ENCODE measurements at regions not wholly inside any gene's neighbourhood (a gene's known extent, or its start where the extent isn't known, plus 50 kb on each side); places are given as distances from the start of the nearest gene placed in this dataset.

GRCh38 chr11:11757909-11758308, 83.9 kb upstream of the USP47 start:
- Histone ChIP-seq H3K9me3 (ENCODE audit: control insufficient read depth, low read length) (no peaks in the 10 kb centered on the region), H3K4me3 (ENCODE audit: insufficient read depth, low read depth, low read length, poor library complexity, severe bottlenecking) (no peak overlapping the region), H3K27me3 (replicated peaks; ENCODE audit: control insufficient read depth, insufficient read depth, low read length, poor library complexity, severe bottlenecking) (no peaks in the 10 kb centered on the region), H3K4me1 (ENCODE audit: control insufficient read depth, insufficient read depth, low read length, poor library complexity, severe bottlenecking) (no peaks in the 10 kb centered on the region), H3K36me3 (ENCODE audit: control insufficient read depth, insufficient read depth, low read length) (no peaks in the 10 kb centered on the region), H3K27ac (ENCODE audit: insufficient read depth, low read length, poor library complexity, severe bottlenecking) (no peak overlapping the region)
- no peak for DNase-seq

DNA sequence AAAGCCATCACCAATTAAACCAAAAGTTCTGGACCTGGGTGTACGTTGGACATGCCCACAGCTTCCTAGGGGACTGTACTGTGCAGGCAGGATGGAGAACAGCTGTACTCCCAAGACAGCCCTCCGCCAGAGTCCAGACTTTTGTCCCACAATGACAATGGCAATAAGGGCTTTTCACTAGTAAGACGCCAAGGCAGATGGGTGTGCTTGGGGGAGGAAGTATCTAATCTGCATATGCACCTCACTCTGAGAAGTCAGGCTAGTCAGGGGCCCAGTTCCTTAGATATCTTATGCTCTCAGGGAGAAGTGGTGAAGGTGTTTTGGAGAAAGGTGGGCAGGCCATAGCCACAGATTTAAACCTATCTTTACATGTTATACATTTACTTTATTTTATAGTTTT, 85.1 kb upstream of the USP47 start:
- Histone ChIP-seq H3K27me3 (replicated peaks; ENCODE audit: control insufficient read depth, insufficient read depth, low read length, poor library complexity, severe bottlenecking) (no peaks in the 10 kb centered on the region), H3K27ac (ENCODE audit: insufficient read depth, low read length, poor library complexity, severe bottlenecking) (no peak overlapping the region), H3K4me3 (ENCODE audit: insufficient read depth, low read depth, low read length, poor library complexity, severe bottlenecking) (no peak overlapping the region), H3K4me1 (ENCODE audit: control insufficient read depth, insufficient read depth, low read length, poor library complexity, severe bottlenecking) (no peaks in the 10 kb centered on the region), H3K36me3 (ENCODE audit: control insufficient read depth, insufficient read depth, low read length) (no peaks in the 10 kb centered on the region), H3K9me3 (ENCODE audit: control insufficient read depth, low read length) (no peaks in the 10 kb centered on the region)
- DNase-seq = no peak

GRCh38 chr11:11755871-11756270, 85.9 kb upstream of the USP47 start:
- H3K9me3 ChIP-seq (ENCODE audit: control insufficient read depth, low read length) = no peaks in the 10 kb centered on the region
- H3K27me3 ChIP-seq (replicated peaks; ENCODE audit: control insufficient read depth, insufficient read depth, low read length, poor library complexity, severe bottlenecking) = no peaks in the 10 kb centered on the region
- H3K36me3 ChIP-seq (ENCODE audit: control insufficient read depth, insufficient read depth, low read length) = no peaks in the 10 kb centered on the region
- no peak overlapping the region for H3K4me3 ChIP-seq (ENCODE audit: insufficient read depth, low read depth, low read length, poor library complexity, severe bottlenecking)
- no peak for DNase-seq
- H3K4me1 ChIP-seq (ENCODE audit: control insufficient read depth, insufficient read depth, low read length, poor library complexity, severe bottlenecking) = no peaks in the 10 kb centered on the region
- H3K27ac ChIP-seq (ENCODE audit: insufficient read depth, low read length, poor library complexity, severe bottlenecking) = no peak overlapping the region

DNA sequence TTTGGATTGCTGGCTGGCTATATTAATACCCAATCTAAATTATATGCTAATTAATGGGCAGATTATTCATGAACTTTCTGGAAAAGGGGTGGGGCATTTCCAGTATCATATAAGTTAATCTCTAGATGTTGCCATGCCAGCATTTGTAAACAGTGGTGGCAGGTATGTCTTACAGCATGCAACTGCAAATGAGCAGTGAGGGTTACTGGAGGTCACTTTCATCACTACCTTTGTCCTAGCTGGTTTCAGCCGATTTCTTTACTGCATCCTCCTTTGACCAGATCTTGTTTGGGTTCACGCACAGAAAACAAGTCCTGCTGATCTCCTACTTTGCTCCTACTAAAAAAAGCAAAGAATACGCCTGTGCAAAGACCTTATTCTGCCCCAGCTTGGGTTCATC, 89.1 kb upstream of the USP47 start:
- Histone ChIP-seq H3K4me1 (ENCODE audit: control insufficient read depth, insufficient read depth, low read length, poor library complexity, severe bottlenecking) (no peaks in the 10 kb centered on the region), H3K36me3 (ENCODE audit: control insufficient read depth, insufficient read depth, low read length) (no peaks in the 10 kb centered on the region), H3K4me3 (ENCODE audit: insufficient read depth, low read depth, low read length, poor library complexity, severe bottlenecking) (no peak overlapping the region), H3K27me3 (replicated peaks; ENCODE audit: control insufficient read depth, insufficient read depth, low read length, poor library complexity, severe bottlenecking) (no peaks in the 10 kb centered on the region), H3K9me3 (ENCODE audit: control insufficient read depth, low read length) (no peaks in the 10 kb centered on the region), H3K27ac (ENCODE audit: insufficient read depth, low read length, poor library complexity, severe bottlenecking) (no peak overlapping the region)
- DNase-seq = no peak

DNA sequence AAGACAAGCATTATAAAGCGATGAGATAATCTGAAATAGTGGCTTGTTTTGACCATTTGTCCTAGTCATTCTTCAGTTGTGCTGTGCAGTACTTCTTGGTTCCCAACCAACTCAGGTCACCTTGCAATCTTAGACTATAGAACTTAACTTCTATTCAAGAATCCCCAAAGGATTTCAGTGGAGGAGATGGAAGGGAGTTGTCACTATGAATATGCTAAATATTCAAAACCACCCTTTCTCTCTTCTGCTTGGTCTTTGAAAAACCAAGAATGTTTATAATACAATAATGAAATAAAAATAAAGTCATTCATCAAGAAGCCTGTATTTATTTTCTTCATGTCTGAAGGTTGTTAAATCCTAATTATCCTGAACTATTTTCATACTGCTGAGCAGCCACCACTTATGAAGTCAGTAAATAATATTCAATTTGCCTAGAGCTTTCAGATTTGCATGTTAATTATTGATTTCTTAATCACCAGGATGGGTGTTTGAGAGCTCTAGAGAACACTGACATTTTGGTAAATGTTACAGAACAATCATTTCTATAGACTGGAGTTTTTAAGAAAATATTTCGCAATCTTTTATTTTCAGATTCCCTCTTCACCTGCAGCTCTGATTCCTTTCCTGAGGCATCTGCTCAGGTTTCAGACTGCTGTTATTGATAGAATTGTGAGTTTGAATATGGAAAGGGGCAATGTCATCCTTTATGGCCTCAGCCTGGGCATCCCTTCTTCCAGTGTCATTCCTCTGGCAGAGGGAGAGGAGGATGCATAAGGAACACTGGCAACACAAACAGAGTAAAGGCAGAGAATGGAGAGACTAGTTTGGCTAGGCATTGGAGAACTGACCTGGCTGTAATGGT, 91.5 kb upstream of the USP47 start:
- no peaks in the 10 kb centered on the region for H3K9me3 ChIP-seq (ENCODE audit: control insufficient read depth, low read length)
- no peak overlapping the region for H3K27ac ChIP-seq (ENCODE audit: insufficient read depth, low read length, poor library complexity, severe bottlenecking)
- H3K4me1 ChIP-seq (ENCODE audit: control insufficient read depth, insufficient read depth, low read length, poor library complexity, severe bottlenecking) = no peaks in the 10 kb centered on the region
- DNase-seq = no peak
- no peak overlapping the region for H3K4me3 ChIP-seq (ENCODE audit: insufficient read depth, low read depth, low read length, poor library complexity, severe bottlenecking)
- H3K27me3 ChIP-seq (replicated peaks; ENCODE audit: control insufficient read depth, insufficient read depth, low read length, poor library complexity, severe bottlenecking) = no peaks in the 10 kb centered on the region
- no peaks in the 10 kb centered on the region for H3K36me3 ChIP-seq (ENCODE audit: control insufficient read depth, insufficient read depth, low read length)

- no peaks in the 10 kb centered on the region for H3K4me1 ChIP-seq (ENCODE audit: control insufficient read depth, insufficient read depth, low read length, poor library complexity, severe bottlenecking)
- no peak overlapping the region for H3K4me3 ChIP-seq (ENCODE audit: insufficient read depth, low read depth, low read length, poor library complexity, severe bottlenecking)
- H3K36me3 ChIP-seq (ENCODE audit: control insufficient read depth, insufficient read depth, low read length) = no peaks in the 10 kb centered on the region
- no peak overlapping the region for H3K27ac ChIP-seq (ENCODE audit: insufficient read depth, low read length, poor library complexity, severe bottlenecking)
- no peaks in the 10 kb centered on the region for H3K9me3 ChIP-seq (ENCODE audit: control insufficient read depth, low read length)
- no peaks in the 10 kb centered on the region for H3K27me3 ChIP-seq (replicated peaks; ENCODE audit: control insufficient read depth, insufficient read depth, low read length, poor library complexity, severe bottlenecking)
- DNase-seq = no peak
Measured at GRCh38 chr11:11748706-11749365, 92.9 kb upstream of the USP47 start.

DNA sequence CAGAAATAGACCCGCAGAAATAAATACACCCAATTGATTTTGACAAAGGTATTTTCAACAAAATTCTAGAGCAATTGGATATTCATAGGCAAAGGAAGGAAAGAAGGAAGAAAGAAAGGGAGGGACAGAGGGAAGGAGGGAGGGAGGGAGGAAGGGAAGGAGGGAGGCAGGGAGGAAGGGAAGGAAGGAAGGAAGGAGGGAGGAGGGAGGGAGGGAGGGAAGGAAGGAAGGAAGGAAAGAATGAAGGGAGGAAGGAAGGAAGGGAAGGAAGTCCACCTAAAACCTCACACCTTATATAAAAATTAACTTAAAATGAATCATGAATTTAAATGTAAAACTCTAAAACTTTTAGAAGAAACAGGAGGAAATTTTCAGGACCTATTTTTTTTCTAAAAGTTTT, 94.2 kb upstream of the USP47 start:
- no peaks in the 10 kb centered on the region for H3K4me1 ChIP-seq (ENCODE audit: control insufficient read depth, insufficient read depth, low read length, poor library complexity, severe bottlenecking)
- no peaks in the 10 kb centered on the region for H3K9me3 ChIP-seq (ENCODE audit: control insufficient read depth, low read length)
- no peak overlapping the region for H3K4me3 ChIP-seq (ENCODE audit: insufficient read depth, low read depth, low read length, poor library complexity, severe bottlenecking)
- H3K27me3 ChIP-seq (replicated peaks; ENCODE audit: control insufficient read depth, insufficient read depth, low read length, poor library complexity, severe bottlenecking) = no peaks in the 10 kb centered on the region
- no peak for DNase-seq
- H3K27ac ChIP-seq (ENCODE audit: insufficient read depth, low read length, poor library complexity, severe bottlenecking) = no peak overlapping the region
- no peaks in the 10 kb centered on the region for H3K36me3 ChIP-seq (ENCODE audit: control insufficient read depth, insufficient read depth, low read length)

- no peaks in the 10 kb centered on the region for H3K9me3 ChIP-seq (ENCODE audit: control insufficient read depth, low read length)
- H3K4me1 ChIP-seq (ENCODE audit: control insufficient read depth, insufficient read depth, low read length, poor library complexity, severe bottlenecking) = no peaks in the 10 kb centered on the region
- H3K36me3 ChIP-seq (ENCODE audit: control insufficient read depth, insufficient read depth, low read length) = no peaks in the 10 kb centered on the region
- H3K27ac ChIP-seq (ENCODE audit: insufficient read depth, low read length, poor library complexity, severe bottlenecking) = no peak overlapping the region
- H3K4me3 ChIP-seq (ENCODE audit: insufficient read depth, low read depth, low read length, poor library complexity, severe bottlenecking) = no peak overlapping the region
- DNase-seq = no peak
- no peaks in the 10 kb centered on the region for H3K27me3 ChIP-seq (replicated peaks; ENCODE audit: control insufficient read depth, insufficient read depth, low read length, poor library complexity, severe bottlenecking)
Measured at GRCh38 chr11:11746449-11746848, 95.3 kb upstream of the USP47 start.

- H3K4me3 ChIP-seq (ENCODE audit: insufficient read depth, low read depth, low read length, poor library complexity, severe bottlenecking) = no peak overlapping the region
- H3K27me3 ChIP-seq (replicated peaks; ENCODE audit: control insufficient read depth, insufficient read depth, low read length, poor library complexity, severe bottlenecking) = no peaks in the 10 kb centered on the region
- no peaks in the 10 kb centered on the region for H3K4me1 ChIP-seq (ENCODE audit: control insufficient read depth, insufficient read depth, low read length, poor library complexity, severe bottlenecking)
- no peak for DNase-seq
- H3K9me3 ChIP-seq (ENCODE audit: control insufficient read depth, low read length) = no peaks in the 10 kb centered on the region
- no peaks in the 10 kb centered on the region for H3K36me3 ChIP-seq (ENCODE audit: control insufficient read depth, insufficient read depth, low read length)
- no peak overlapping the region for H3K27ac ChIP-seq (ENCODE audit: insufficient read depth, low read length, poor library complexity, severe bottlenecking)
Measured at GRCh38 chr11:11743216-11743615, 98.6 kb upstream of the USP47 start.

- Histone ChIP-seq H3K27ac (ENCODE audit: insufficient read depth, low read length, poor library complexity, severe bottlenecking) (no peak overlapping the region), H3K4me1 (ENCODE audit: control insufficient read depth, insufficient read depth, low read length, poor library complexity, severe bottlenecking) (no peaks in the 10 kb centered on the region), H3K27me3 (replicated peaks; ENCODE audit: control insufficient read depth, insufficient read depth, low read length, poor library complexity, severe bottlenecking) (no peaks in the 10 kb centered on the region), H3K36me3 (ENCODE audit: control insufficient read depth, insufficient read depth, low read length) (no peaks in the 10 kb centered on the region), H3K9me3 (ENCODE audit: control insufficient read depth, low read length) (no peaks in the 10 kb centered on the region), H3K4me3 (ENCODE audit: insufficient read depth, low read depth, low read length, poor library complexity, severe bottlenecking) (no peak overlapping the region)
- DNase-seq = no peak
Measured at GRCh38 chr11:11742486-11742885, 99.3 kb upstream of the USP47 start.

Measured in effector memory CD4-positive, alpha-beta T cell (primary cell).